HepG2 (cell line): ENCODE measurements at regions not wholly inside any gene's neighbourhood (a gene's known extent, or its start where the extent isn't known, plus 50 kb on each side); places are given as distances from the start of the nearest gene placed in this dataset.

ENCODE experiments used
- AHR ChIP-seq: IDR thresholded peaks from 2 replicates; pipeline ENCODE4 v1.6.1; 2018; ENCODE audit warnings: missing genetic modification reagents, missing compliant biosample characterization
- ARID5B ChIP-seq: IDR thresholded peaks from 2 replicates; pipeline ENCODE4 v1.4.0; 2020; ENCODE audit warnings: mild to moderate bottlenecking, missing genetic modification reagents
- CTCF ChIP-seq: sonication (generic); formaldehyde crosslinking; IDR thresholded peaks from 2 replicates; pipeline ENCODE4 v1.5.0; 2020; ENCODE audit warnings: mild to moderate bottlenecking, missing genetic modification reagents, moderate library complexity
- GABPA ChIP-seq, 2 experiments: IDR thresholded peaks; 2 replicates each; pipeline ENCODE4 v1.6.1; 2011 to 2016; ENCODE audit warnings: low read depth in 2 of 2, low read length in 1 of 2, missing biosample characterization in 1 of 2, missing genetic modification characterization in 1 of 2
- MED1 ChIP-seq: sonication (generic); formaldehyde crosslinking; IDR thresholded peaks from 2 replicates; pipeline ENCODE4 v1.4.0; 2020; ENCODE audit warnings: missing genetic modification reagents
- MEIS2 ChIP-seq: sonication (generic); formaldehyde crosslinking; IDR thresholded peaks from 2 replicates; pipeline ENCODE4 v1.9.0; 2021; ENCODE audit warnings: mild to moderate bottlenecking, missing genetic modification reagents
- NR3C1 ChIP-seq: sonication (generic); formaldehyde crosslinking; IDR thresholded peaks from 2 replicates; pipeline ENCODE4 v1.4.0; 2020; ENCODE audit warnings: missing genetic modification reagents
- ZIK1 ChIP-seq: sonication (generic); formaldehyde crosslinking; IDR thresholded peaks from 2 replicates; pipeline ENCODE4 v1.5.0; 2020; ENCODE audit warnings: mild to moderate bottlenecking, low read depth, missing genetic modification reagents, borderline replicate concordance
- ZNF12 ChIP-seq: sonication (generic); formaldehyde crosslinking; IDR thresholded peaks from 2 replicates; pipeline ENCODE4 v1.5.0; 2020; ENCODE audit warnings: missing genetic modification reagents
- ZNF329 ChIP-seq: sonication (generic); formaldehyde crosslinking; IDR thresholded peaks from 2 replicates; pipeline ENCODE4 v1.9.0; 2021; ENCODE audit warnings: low read depth, mild to moderate bottlenecking, missing genetic modification reagents
- ZNF414 ChIP-seq: sonication (generic); formaldehyde crosslinking; IDR thresholded peaks from 2 replicates; pipeline ENCODE4 v1.5.0; 2020; ENCODE audit warnings: missing genetic modification reagents
- ZNF44 ChIP-seq: sonication (generic); formaldehyde crosslinking; IDR thresholded peaks from 2 replicates; pipeline ENCODE4 v1.5.1; 2020; ENCODE audit warnings: mild to moderate bottlenecking, missing genetic modification reagents
- ZNF501 ChIP-seq: sonication (generic); formaldehyde crosslinking; IDR thresholded peaks from 2 replicates; pipeline ENCODE4 v1.5.1; 2020; ENCODE audit warnings: mild to moderate bottlenecking, moderate library complexity, missing genetic modification reagents
- ZNF547 ChIP-seq: sonication (generic); formaldehyde crosslinking; IDR thresholded peaks from 2 replicates; pipeline ENCODE4 v1.5.1; 2020; ENCODE audit warnings: mild to moderate bottlenecking, missing genetic modification reagents
- TF ChIP-seq, protein P1 (sequence below): sonication (generic); formaldehyde crosslinking; IDR thresholded peaks from 2 replicates; pipeline ENCODE4 v1.5.1; 2020; ENCODE audit warnings: missing genetic modification reagents, mild to moderate bottlenecking, borderline replicate concordance
- TF ChIP-seq, protein P2 (sequence below): sonication (generic); formaldehyde crosslinking; IDR thresholded peaks from 2 replicates; pipeline ENCODE4 v1.4.0; 2020; ENCODE audit warnings: missing genetic modification reagents
- TF ChIP-seq, protein P3 (sequence below): IDR thresholded peaks from 2 replicates; pipeline ENCODE4 v1.6.1; 2012; ENCODE audit warnings: low read length, improper control_type of control experiment

GRCh38 chrX:20382518-20383297 is 116.0 kb upstream of the RPS6KA3 start (continued):
- TF ChIP-seq ARID5B (CRISPR knock-in tag) (0 out of 2 replicates have a peak, but pooled peaks have one; percentile 42), ZIK1 (CRISPR knock-in tag) (no peak), GABPA (IDR thresholded peaks at IDR 0.05; ENCODE audit: low read depth, low read length) (no peak), GABPA (CRISPR knock-in tag; IDR thresholded peaks at IDR 0.05; ENCODE audit: low read depth) (no peak), ZNF547 (CRISPR knock-in tag) (no peak), ZNF414 (no peak), CTCF (CRISPR knock-in tag) (no peak), MED1 (CRISPR knock-in tag) (peak; percentile 69), AHR (CRISPR knock-in tag) (no peak), ZNF44 (no peak), ZNF501 (CRISPR knock-in tag) (no peak), NR3C1 (CRISPR knock-in tag) (no peak), MEIS2 (CRISPR knock-in tag) (no peak), ZNF329 (CRISPR knock-in tag) (no peak), ZNF12 (0 out of 2 replicates have a peak, but pooled peaks have one; percentile 26)
- TF ChIP-seq, protein P1, sequence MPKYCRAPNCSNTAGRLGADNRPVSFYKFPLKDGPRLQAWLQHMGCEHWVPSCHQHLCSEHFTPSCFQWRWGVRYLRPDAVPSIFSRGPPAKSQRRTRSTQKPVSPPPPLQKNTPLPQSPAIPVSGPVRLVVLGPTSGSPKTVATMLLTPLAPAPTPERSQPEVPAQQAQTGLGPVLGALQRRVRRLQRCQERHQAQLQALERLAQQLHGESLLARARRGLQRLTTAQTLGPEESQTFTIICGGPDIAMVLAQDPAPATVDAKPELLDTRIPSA (CRISPR knock-in tag): no peak
- TF ChIP-seq, protein P2, sequence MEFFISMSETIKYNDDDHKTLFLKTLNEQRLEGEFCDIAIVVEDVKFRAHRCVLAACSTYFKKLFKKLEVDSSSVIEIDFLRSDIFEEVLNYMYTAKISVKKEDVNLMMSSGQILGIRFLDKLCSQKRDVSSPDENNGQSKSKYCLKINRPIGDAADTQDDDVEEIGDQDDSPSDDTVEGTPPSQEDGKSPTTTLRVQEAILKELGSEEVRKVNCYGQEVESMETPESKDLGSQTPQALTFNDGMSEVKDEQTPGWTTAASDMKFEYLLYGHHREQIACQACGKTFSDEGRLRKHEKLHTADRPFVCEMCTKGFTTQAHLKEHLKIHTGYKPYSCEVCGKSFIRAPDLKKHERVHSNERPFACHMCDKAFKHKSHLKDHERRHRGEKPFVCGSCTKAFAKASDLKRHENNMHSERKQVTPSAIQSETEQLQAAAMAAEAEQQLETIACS (CRISPR knock-in tag): no peak
- TF ChIP-seq, protein P3, sequence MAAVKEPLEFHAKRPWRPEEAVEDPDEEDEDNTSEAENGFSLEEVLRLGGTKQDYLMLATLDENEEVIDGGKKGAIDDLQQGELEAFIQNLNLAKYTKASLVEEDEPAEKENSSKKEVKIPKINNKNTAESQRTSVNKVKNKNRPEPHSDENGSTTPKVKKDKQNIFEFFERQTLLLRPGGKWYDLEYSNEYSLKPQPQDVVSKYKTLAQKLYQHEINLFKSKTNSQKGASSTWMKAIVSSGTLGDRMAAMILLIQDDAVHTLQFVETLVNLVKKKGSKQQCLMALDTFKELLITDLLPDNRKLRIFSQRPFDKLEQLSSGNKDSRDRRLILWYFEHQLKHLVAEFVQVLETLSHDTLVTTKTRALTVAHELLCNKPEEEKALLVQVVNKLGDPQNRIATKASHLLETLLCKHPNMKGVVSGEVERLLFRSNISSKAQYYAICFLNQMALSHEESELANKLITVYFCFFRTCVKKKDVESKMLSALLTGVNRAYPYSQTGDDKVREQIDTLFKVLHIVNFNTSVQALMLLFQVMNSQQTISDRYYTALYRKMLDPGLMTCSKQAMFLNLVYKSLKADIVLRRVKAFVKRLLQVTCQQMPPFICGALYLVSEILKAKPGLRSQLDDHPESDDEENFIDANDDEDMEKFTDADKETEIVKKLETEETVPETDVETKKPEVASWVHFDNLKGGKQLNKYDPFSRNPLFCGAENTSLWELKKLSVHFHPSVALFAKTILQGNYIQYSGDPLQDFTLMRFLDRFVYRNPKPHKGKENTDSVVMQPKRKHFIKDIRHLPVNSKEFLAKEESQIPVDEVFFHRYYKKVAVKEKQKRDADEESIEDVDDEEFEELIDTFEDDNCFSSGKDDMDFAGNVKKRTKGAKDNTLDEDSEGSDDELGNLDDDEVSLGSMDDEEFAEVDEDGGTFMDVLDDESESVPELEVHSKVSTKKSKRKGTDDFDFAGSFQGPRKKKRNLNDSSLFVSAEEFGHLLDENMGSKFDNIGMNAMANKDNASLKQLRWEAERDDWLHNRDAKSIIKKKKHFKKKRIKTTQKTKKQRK: no peak
